Neuronal stem cell (in vitro differentiated cells): ENCODE measurements at regions not wholly inside any gene's neighbourhood (a gene's known extent, or its start where the extent isn't known, plus 50 kb on each side); places are given as distances from the start of the nearest gene placed in this dataset.

Experiments
- DNase-seq: peaks from one replicate; pipeline ENCODE4 v3.0.0-alpha.2; 2013; ENCODE audit warnings: low spot score
- H2AFZ ChIP-seq: one replicate; pipeline ENCODE4 v1.6.1; 2013; ENCODE audit warnings: mild to moderate bottlenecking, low read length, inconsistent platforms
- H2AK5ac ChIP-seq: 2 replicates; pipeline ENCODE4 v1.6.1; 2013; ENCODE audit warnings: low read depth, mild to moderate bottlenecking, inconsistent platforms, low read length, moderate library complexity, mixed read lengths
- H2BK120ac ChIP-seq: 2 replicates; pipeline ENCODE4 v1.6.1; 2013; ENCODE audit warnings: low read depth, mild to moderate bottlenecking, inconsistent platforms, low read length, moderate library complexity, mixed read lengths
- H2BK12ac ChIP-seq: one replicate; pipeline ENCODE4 v1.6.1; 2013; ENCODE audit warnings: low read length, inconsistent platforms
- H2BK15ac ChIP-seq: 2 replicates; pipeline ENCODE4 v1.6.1; 2013; ENCODE audit warnings: mild to moderate bottlenecking, low read length, inconsistent platforms, mixed read lengths
- H2BK5ac ChIP-seq: one replicate; pipeline ENCODE4 v1.6.1; 2013; ENCODE audit warnings: inconsistent platforms, mild to moderate bottlenecking, low read length, moderate library complexity
- H3K14ac ChIP-seq: one replicate; pipeline ENCODE4 v1.6.1; 2013; ENCODE audit warnings: low read length, inconsistent platforms
- H3K18ac ChIP-seq: 2 replicates; pipeline ENCODE4 v1.6.1; 2013; ENCODE audit warnings: low read length, inconsistent platforms
- H3K23ac ChIP-seq: 2 replicates; pipeline ENCODE4 v1.6.1; 2013; ENCODE audit warnings: low read depth, mild to moderate bottlenecking, mixed read lengths, low read length, inconsistent platforms; ENCODE audit not compliant: poor library complexity
- H3K27ac ChIP-seq: replicated peaks from 3 replicates; pipeline ENCODE4 v1.5.1; 2013; ENCODE audit warnings: low read length, inconsistent platforms
- H3K27me3 ChIP-seq, 3 experiments: 2 replicates each; pipeline ENCODE4 v1.6.1; 2013; ENCODE audit warnings: low read length in 3 of 3, mild to moderate bottlenecking in 2 of 3, inconsistent platforms in 1 of 3, low read depth in 1 of 3, mixed read lengths in 1 of 3, moderate library complexity in 1 of 3; ENCODE audit not compliant: control insufficient read depth in 3 of 3, insufficient read depth in 3 of 3
- H3K36me3 ChIP-seq, 2 donors: replicated peaks in 1 of 2; 2 replicates each; pipeline ENCODE4 v1.6.1; 2013; ENCODE audit warnings: low read length in 2 of 2; ENCODE audit not compliant: control insufficient read depth in 2 of 2, insufficient read depth in 2 of 2
- H3K4ac ChIP-seq: 2 replicates; pipeline ENCODE4 v1.6.1; 2013; ENCODE audit warnings: inconsistent platforms, mild to moderate bottlenecking, low read length, moderate library complexity
- H3K4me1 ChIP-seq, 2 donors: 1 replicate in 1 of 2; 2 replicates in 1 of 2; pipeline ENCODE4 v1.6.1; 2013; ENCODE audit warnings: low read length in 2 of 2, low read depth in 1 of 2; ENCODE audit not compliant: control insufficient read depth in 2 of 2, insufficient read depth in 1 of 2
- H3K4me2 ChIP-seq: one replicate; pipeline ENCODE4 v1.6.1; 2013; ENCODE audit warnings: mild to moderate bottlenecking, low read length, inconsistent platforms; ENCODE audit not compliant: insufficient read depth, poor library complexity, severe bottlenecking
- H3K4me3 ChIP-seq, 2 donors: 2 replicates each; pipeline ENCODE4 v1.5.1; 2013; ENCODE audit warnings: low read length in 2 of 2, mild to moderate bottlenecking in 2 of 2, inconsistent platforms in 1 of 2, moderate library complexity in 1 of 2
- H3K79me1 ChIP-seq: one replicate; pipeline ENCODE4 v1.6.1; 2013; ENCODE audit warnings: low read depth, mild to moderate bottlenecking, inconsistent platforms, low read length, moderate library complexity
- H3K9ac ChIP-seq: one replicate; pipeline ENCODE4 v1.6.1; 2013; ENCODE audit warnings: mild to moderate bottlenecking, low read depth, low read length, inconsistent platforms; ENCODE audit not compliant: poor library complexity
- H3K9me3 ChIP-seq, 2 donors: replicated peaks in 1 of 2; 2 replicates each; pipeline versions ENCODE3 to v1.6.1; 2013; ENCODE audit warnings: low read length in 2 of 2, mild to moderate bottlenecking in 2 of 2, inconsistent platforms in 1 of 2, low read depth in 1 of 2, mixed read lengths in 1 of 2, moderate library complexity in 1 of 2; ENCODE audit not compliant: control insufficient read depth in 2 of 2, insufficient read depth in 1 of 2
- H4K8ac ChIP-seq: one replicate; pipeline ENCODE4 v1.6.1; 2013; ENCODE audit warnings: low read depth, mild to moderate bottlenecking, inconsistent platforms, low read length, moderate library complexity
- H4K91ac ChIP-seq: one replicate; pipeline ENCODE4 v1.6.1; 2013; ENCODE audit warnings: low read length, low read depth, mild to moderate bottlenecking, inconsistent platforms; ENCODE audit not compliant: poor library complexity
- WGBS, 2 donors: extraction: QIAGEN DNeasy Blood & Tissue Kit; methylation state at CpG; one replicate each; pipeline ENCODE4 v1.1.7; 2013; ENCODE audit warnings: missing lambda C conversion rate in 2 of 2, mixed read lengths in 1 of 2; ENCODE audit not compliant: insufficient read length in 2 of 2, insufficient replicate concordance in 1 of 2; ENCODE audit errors: extremely low coverage in 2 of 2; 5-methylcytosine and 5-hydroxymethylcytosine counted together

DNA sequence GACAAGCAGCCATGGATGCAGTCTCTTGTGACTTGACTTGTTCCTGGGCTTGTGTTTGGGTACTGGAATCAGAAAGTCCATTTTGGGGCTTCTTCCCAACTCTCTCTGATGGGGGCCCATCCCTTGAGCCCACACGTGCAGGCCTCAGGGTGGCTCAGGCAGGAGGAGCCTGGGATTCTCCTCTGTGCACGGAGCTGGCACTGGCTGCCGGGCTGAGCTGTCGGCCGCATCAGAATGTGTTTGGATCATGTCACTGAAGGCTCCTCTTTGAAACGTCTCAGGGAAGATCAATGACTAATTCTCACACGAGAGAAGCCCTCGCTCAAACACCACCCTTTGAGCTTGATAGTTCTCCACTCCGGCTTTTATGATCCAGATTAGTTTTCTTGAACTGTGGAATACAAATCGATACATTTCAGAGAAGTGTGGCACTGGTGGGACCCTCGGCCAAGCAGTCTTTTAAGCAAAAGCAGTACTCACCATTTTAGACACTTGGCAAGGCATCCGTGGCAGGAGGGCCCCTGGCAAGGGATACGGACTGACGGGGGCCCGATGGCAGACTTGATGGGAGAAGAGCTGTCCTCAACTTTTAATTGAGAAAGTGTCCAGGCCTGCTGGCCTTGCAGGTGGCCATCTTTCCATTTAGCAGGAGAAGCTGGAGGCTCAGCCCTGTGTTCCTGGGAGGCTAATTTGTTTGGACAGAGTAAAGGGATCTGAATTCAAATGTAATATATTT, 220.7 kb upstream of the C1orf174 start:
- no peaks in the 10 kb centered on the region for H3K79me1 ChIP-seq
- WGBS, 2 donors, result no CpG with 5 or more reads among the region's 15 CpGs

DNA sequence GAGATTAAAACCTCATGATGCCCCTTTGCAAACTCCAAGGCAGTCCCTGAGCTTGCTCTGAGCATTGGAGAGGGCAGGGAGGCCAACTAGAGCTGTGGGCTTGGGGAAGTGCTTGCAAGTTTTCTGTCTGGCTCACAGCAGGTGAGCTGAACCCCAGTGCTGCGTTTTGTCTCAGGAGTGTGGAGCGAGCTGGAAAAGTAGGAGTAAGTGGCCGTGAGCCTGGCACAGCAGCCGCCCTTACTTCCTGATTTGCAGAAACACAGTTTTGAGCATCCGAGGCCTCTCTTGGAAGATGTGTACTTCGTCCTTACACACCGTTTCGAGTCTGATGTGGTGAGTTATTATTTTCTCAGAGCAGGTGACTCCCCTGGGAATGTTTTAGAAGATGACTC, 221.2 kb upstream of the C1orf174 start:
- no peak overlapping the region for H2AK5ac ChIP-seq
- H2AFZ ChIP-seq, result no peak overlapping the region
- H3K4me1 ChIP-seq, result peaks cover 0 to 4% of the 10 kb centered on the region in 2 donors
- H3K9me3 ChIP-seq, result no peaks in the 10 kb centered on the region
- H4K91ac ChIP-seq, result no peak overlapping the region
- no CpG with 5 or more reads among the region's 8 CpGs for WGBS, 2 donors
- H2BK12ac ChIP-seq, result no peak overlapping the region
- H3K23ac ChIP-seq, result no peak overlapping the region
- no peak overlapping the region for H3K9ac ChIP-seq
- no peak overlapping the region for H3K4ac ChIP-seq
- no peaks in the 10 kb centered on the region for H3K36me3 ChIP-seq
- peak overlapping the region; percentile 10 for H2BK5ac ChIP-seq
- no peak overlapping the region for H3K27ac ChIP-seq
- no peak for DNase-seq
- no peak overlapping the region for H3K18ac ChIP-seq
- H3K79me1 ChIP-seq, result no peaks in the 10 kb centered on the region
- no peak overlapping the region for H3K4me2 ChIP-seq
- no peak overlapping the region for H3K14ac ChIP-seq
- no peak overlapping the region for H2BK120ac ChIP-seq
- no peak overlapping the region for H4K8ac ChIP-seq
- no peak overlapping the region for H2BK15ac ChIP-seq
- peaks cover 0 to 5% (median 0%) of the 10 kb centered on the region in 3 experiments for H3K27me3 ChIP-seq
- H3K4me3 ChIP-seq, result no peak overlapping the region

More for the DNA sequence above, 220.7 kb upstream of the C1orf174 start:
- Histone ChIP-seq H2BK120ac (no peak overlapping the region), H3K4me1 (peaks cover 0 to 4% of the 10 kb centered on the region in 2 donors), H3K27me3 (peaks cover 0 to 5% (median 0%) of the 10 kb centered on the region in 3 experiments), H4K8ac (no peak overlapping the region), H2AK5ac (no peak overlapping the region), H3K14ac (no peak overlapping the region), H3K27ac (no peak overlapping the region), H3K9ac (no peak overlapping the region), H3K4me2 (no peak overlapping the region), H4K91ac (no peak overlapping the region), H3K36me3 (no peaks in the 10 kb centered on the region), H2BK12ac (no peak overlapping the region), H3K4me3 (no peak overlapping the region), H2BK15ac (no peak overlapping the region), H3K4ac (no peak overlapping the region), H2AFZ (no peak overlapping the region), H2BK5ac (no peak overlapping the region), H3K9me3 (no peaks in the 10 kb centered on the region), H3K23ac (no peak overlapping the region), H3K18ac (no peak overlapping the region)
- no peak for DNase-seq

DNA sequence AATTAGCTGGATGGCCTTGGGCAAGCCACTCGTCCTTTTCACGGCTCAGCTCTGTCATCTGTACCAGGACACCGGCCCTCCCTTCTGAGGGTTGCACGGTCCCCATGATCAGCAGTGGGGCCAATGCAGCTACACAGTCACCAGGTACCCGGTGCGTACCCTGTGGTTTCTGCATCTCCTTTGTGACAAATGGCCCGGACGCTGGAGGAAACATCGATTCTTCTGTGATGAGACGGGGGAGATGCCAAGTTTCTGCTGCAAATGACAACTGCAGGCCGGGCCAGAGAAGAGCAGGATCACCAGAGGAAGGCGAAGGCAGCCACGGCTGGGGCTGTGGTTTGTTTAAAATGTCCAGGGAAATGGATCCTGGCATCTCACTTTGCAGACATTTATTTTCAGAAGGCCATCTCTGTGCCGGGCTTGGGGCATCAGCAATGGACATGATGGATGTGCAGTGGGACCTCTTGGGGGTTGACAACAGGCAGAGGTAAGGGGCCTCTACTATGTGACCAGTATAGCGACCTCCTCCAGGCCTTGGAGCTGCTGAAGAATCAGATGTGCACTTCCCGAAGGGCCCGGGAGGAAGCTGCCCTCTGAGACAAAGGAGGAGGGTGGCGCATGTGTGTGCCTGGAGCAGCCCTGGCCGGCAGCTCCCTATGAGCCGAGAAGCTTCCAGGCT, 221.9 kb upstream of the C1orf174 start:
- WGBS, 2 donors, result no CpG with 5 or more reads among the region's 20 CpGs
- Histone ChIP-seq H3K4me2 (no peak overlapping the region), H3K4ac (no peak overlapping the region), H2BK12ac (no peak overlapping the region), H2BK120ac (no peak overlapping the region), H3K9me3 (no peaks in the 10 kb centered on the region), H3K4me3 (no peak overlapping the region), H3K27ac (no peak overlapping the region), H3K14ac (peak overlapping the region; percentile 42), H3K18ac (no peak overlapping the region), H3K79me1 (no peaks in the 10 kb centered on the region), H3K23ac (peak overlapping the region; percentile 35), H3K9ac (no peak overlapping the region), H3K36me3 (no peaks in the 10 kb centered on the region), H2AFZ (no peak overlapping the region), H2BK15ac (peak overlapping the region; percentile 39), H4K91ac (no peak overlapping the region), H3K27me3 (peaks cover 0 to 5% (median 0%) of the 10 kb centered on the region in 3 experiments), H2AK5ac (peak overlapping the region; percentile 10), H3K4me1 (peaks cover 0 to 4% of the 10 kb centered on the region in 2 donors), H4K8ac (no peak overlapping the region), H2BK5ac (peak overlapping the region; percentile 10)
- no peak for DNase-seq

DNA sequence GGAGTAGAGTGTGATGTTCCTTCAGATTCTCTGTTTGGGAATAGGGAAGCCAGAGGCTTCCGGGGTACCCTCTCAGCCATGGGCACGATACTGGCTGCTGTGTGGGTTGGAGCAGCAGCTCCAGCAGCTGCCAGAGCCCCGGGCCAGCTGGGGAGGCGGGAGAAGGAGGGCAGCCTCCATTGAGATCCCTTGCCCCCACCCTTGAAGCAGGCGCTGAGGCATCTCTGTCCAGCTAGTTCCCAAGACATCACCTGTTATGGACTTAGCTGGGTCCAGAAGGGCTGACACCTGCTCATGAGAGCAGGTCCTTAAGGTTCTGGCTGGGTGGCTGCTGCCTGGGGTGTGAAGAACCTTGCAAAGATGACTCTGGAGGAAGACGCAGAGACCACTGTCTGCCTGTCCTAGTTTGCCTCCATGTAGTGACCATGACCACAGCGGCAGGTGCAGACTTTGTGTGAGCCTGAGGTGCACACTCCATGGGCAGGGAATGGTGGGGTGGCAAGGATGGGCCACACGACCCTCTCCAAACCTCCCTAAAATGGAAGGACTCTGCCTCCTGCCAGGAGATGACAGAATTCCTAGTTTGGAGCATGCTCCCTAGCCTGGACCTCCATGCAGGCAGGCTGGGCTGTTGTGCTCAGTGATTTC, 222.6 kb upstream of the C1orf174 start:
- Histone ChIP-seq H2BK15ac (peak overlapping the region; percentile 39), H3K4me1 (peaks cover 0 to 4% of the 10 kb centered on the region in 2 donors), H3K23ac (peak overlapping the region; percentile 30), H3K9ac (no peak overlapping the region), H3K27me3 (peaks cover 0 to 5% (median 0%) of the 10 kb centered on the region in 3 experiments), H3K9me3 (no peaks in the 10 kb centered on the region), H2BK120ac (no peak overlapping the region), H3K4ac (peak overlapping the region; percentile 43), H4K91ac (no peak overlapping the region), H2BK5ac (no peak overlapping the region), H2AK5ac (no peak overlapping the region), H2AFZ (no peak overlapping the region), H3K4me3 (no peak overlapping the region), H3K36me3 (no peaks in the 10 kb centered on the region), H3K18ac (peak overlapping the region; percentile 19), H2BK12ac (no peak overlapping the region), H3K4me2 (no peak overlapping the region), H3K27ac (no peak overlapping the region), H3K79me1 (no peaks in the 10 kb centered on the region), H3K14ac (no peak overlapping the region), H4K8ac (no peak overlapping the region)
- DNase-seq, result no peak
- WGBS, 2 donors, result no CpG with 5 or more reads among the region's 8 CpGs
